Karpas-422 (cell line): ENCODE measurements at regions not wholly inside any gene's neighbourhood (a gene's known extent, or its start where the extent isn't known, plus 50 kb on each side); places are given as distances from the start of the nearest gene placed in this dataset.

Experiments
- DNase-seq: peaks from one replicate; pipeline ENCODE4 v3.0.0-alpha.2; 2015
- H2AFZ ChIP-seq: fragments of 200-600 bp; sonication (generic); 2 replicates; pipeline ENCODE4 v1.6.1; 2014; ENCODE audit warnings: antibody characterized with exemption, low read length, mixed read lengths
- H3K27ac ChIP-seq: fragments of 200-600 bp; sonication (generic); 2 replicates; pipeline ENCODE4 v1.5.1; 2014; ENCODE audit warnings: mild to moderate bottlenecking, low read length, moderate library complexity
- H3K27me3 ChIP-seq: fragments of 200-600 bp; sonication (generic); 2 replicates; pipeline ENCODE4 v1.6.1; 2014; ENCODE audit warnings: low read length, mixed read lengths
- H3K36me3 ChIP-seq: fragments of 200-600 bp; sonication (generic); 2 replicates; pipeline ENCODE4 v1.6.1; 2014; ENCODE audit warnings: low read length, mixed read lengths; ENCODE audit not compliant: insufficient read depth
- H3K4me1 ChIP-seq: fragments of 200-600 bp; sonication (generic); 2 replicates; pipeline ENCODE4 v1.6.1; 2014; ENCODE audit warnings: mild to moderate bottlenecking, low read length, mixed read lengths
- H3K4me2 ChIP-seq: fragments of 200-600 bp; sonication (generic); 2 replicates; pipeline ENCODE4 v1.6.1; 2014; ENCODE audit warnings: low read length, low read depth, mild to moderate bottlenecking; ENCODE audit not compliant: poor library complexity, severe bottlenecking
- H3K4me3 ChIP-seq: fragments of 200-600 bp; sonication (generic); 2 replicates; pipeline ENCODE4 v1.5.1; 2014; ENCODE audit warnings: mild to moderate bottlenecking, antibody characterized with exemption, low read length, mixed read lengths
- H3K79me2 ChIP-seq: fragments of 200-600 bp; sonication (generic); 2 replicates; pipeline ENCODE4 v1.6.1; 2014; ENCODE audit warnings: mild to moderate bottlenecking, low read length, mixed read lengths
- H3K9ac ChIP-seq: fragments of 200-600 bp; sonication (generic); 2 replicates; pipeline ENCODE4 v1.6.0; 2014; ENCODE audit warnings: low read length
- H3K9me2 ChIP-seq: fragments of 200-600 bp; sonication (generic), shearing (Covaris generic); replicated peaks from 2 replicates; pipeline ENCODE4 v1.6.0; 2014; ENCODE audit warnings: mild to moderate bottlenecking, low read length, moderate library complexity; ENCODE audit not compliant: insufficient read depth
- H3K9me3 ChIP-seq: fragments of 300-700, 200-600 bp; sonication (generic); 2 replicates; pipeline ENCODE4 v1.6.1; 2014; ENCODE audit warnings: low read length, mixed read lengths
- H4K20me1 ChIP-seq: fragments of 200-600 bp; sonication (generic); 2 replicates; pipeline ENCODE4 v1.6.1; 2014; ENCODE audit warnings: mild to moderate bottlenecking, antibody characterized with exemption, low read length, low read depth; ENCODE audit not compliant: insufficient read depth

DNA sequence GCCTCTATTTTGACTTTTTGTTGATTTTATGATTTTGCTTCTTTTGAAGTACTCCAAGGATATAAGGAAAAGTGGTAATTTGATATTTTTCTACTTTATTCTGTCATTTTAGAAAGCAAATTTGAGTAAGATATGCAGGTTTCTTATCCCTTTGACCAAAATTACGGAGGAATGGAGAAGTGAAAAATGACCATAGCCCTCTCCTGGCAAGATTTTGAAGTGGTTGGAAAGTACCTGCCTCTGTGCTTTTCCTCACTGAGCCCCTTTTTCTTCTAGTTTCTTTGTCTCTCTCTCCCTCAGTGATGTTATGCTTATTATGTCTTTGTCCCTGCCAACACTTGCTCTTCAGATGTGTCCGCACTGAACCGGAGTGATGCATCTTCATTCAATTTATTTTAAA is 898.1 kb downstream of the EPHA4 start:
- Histone ChIP-seq H3K27ac (no peak overlapping the region), H3K36me3 (no peaks in the 10 kb centered on the region), H3K9me3 (no peaks in the 10 kb centered on the region), H3K4me1 (no peaks in the 10 kb centered on the region), H4K20me1 (no peaks in the 10 kb centered on the region), H3K4me2 (no peak overlapping the region), H3K27me3 (no peaks in the 10 kb centered on the region), H3K4me3 (no peak overlapping the region), H2AFZ (no peak overlapping the region), H3K9me2 (no peaks in the 10 kb centered on the region), H3K9ac (no peak overlapping the region), H3K79me2 (no peaks in the 10 kb centered on the region)
- DNase-seq, result no peak

DNA sequence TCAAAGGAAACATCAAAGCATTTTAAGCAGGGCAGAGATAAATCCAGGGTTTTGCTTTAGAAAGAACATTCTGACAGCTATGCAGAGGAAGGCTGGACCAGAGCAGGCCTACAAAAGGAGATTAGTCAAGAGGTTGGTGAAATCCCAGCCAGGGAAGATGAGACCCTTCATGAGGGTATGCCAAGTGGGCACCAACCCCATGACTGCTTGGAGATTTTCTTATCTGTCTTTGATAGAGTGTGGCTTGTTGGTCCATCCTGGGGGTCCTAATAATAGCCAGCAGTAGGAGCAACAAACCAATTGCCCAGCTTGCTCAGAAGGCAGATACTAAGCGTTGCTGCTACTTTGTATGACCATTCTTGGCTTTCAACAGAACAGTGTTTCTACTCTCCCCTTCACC is 895.4 kb downstream of the EPHA4 start:
- H3K36me3 ChIP-seq, result no peaks in the 10 kb centered on the region
- no peaks in the 10 kb centered on the region for H3K79me2 ChIP-seq
- H3K27ac ChIP-seq, result no peak overlapping the region
- no peaks in the 10 kb centered on the region for H4K20me1 ChIP-seq
- H3K4me1 ChIP-seq, result no peaks in the 10 kb centered on the region
- H2AFZ ChIP-seq, result no peak overlapping the region
- H3K27me3 ChIP-seq, result no peaks in the 10 kb centered on the region
- no peak overlapping the region for H3K4me2 ChIP-seq
- H3K9ac ChIP-seq, result no peak overlapping the region
- H3K9me2 ChIP-seq, result no peaks in the 10 kb centered on the region
- no peak for DNase-seq
- H3K4me3 ChIP-seq, result no peak overlapping the region
- no peaks in the 10 kb centered on the region for H3K9me3 ChIP-seq

DNA sequence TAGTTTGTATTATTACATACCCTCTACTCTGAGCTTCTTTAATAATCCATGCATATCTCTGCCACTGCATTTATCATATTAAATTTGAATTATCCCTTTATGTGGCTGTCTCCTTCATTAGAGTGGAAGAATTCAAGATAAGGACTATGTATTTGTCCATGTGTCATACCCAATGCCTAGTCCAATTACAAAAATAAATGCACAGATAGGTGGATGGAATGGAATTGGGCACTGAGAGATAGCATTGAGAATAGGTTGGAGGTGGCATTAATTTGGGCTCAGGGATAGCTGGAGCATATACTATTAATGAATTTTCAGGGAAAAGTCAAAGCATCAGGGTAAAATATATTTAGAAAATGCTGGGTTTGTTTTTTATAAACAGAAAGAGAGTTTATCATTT is 893.2 kb downstream of the EPHA4 start:
- no peak overlapping the region for H3K27ac ChIP-seq
- H4K20me1 ChIP-seq, result no peaks in the 10 kb centered on the region
- H3K9me3 ChIP-seq, result no peaks in the 10 kb centered on the region
- no peaks in the 10 kb centered on the region for H3K9me2 ChIP-seq
- DNase-seq, result no peak
- H3K4me1 ChIP-seq, result no peaks in the 10 kb centered on the region
- H3K36me3 ChIP-seq, result no peaks in the 10 kb centered on the region
- no peaks in the 10 kb centered on the region for H3K79me2 ChIP-seq
- H3K4me3 ChIP-seq, result no peak overlapping the region
- H3K27me3 ChIP-seq, result no peaks in the 10 kb centered on the region
- H2AFZ ChIP-seq, result no peak overlapping the region
- H3K9ac ChIP-seq, result no peak overlapping the region
- no peak overlapping the region for H3K4me2 ChIP-seq

DNA sequence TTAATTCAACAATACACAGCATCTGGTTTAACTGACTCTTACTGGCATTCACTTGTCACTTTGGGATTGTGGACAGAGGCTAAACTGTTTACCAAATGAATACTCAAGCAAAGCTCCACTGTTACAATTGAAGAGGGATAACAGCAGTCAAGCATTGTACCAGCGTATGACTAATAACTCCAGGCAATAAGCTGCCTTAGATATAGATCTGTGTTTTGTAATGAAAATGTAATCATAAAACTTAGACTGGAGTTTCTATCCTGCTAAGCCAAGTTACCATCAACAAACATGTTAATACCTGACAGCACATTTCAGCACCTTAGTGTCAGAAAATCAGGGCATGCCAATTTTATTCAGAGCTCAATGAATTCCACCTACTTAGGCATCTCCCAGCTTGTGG is 889.5 kb downstream of the EPHA4 start:
- H3K36me3 ChIP-seq, result no peaks in the 10 kb centered on the region
- no peak overlapping the region for H3K27ac ChIP-seq
- no peak overlapping the region for H3K4me3 ChIP-seq
- H4K20me1 ChIP-seq, result no peaks in the 10 kb centered on the region
- H3K79me2 ChIP-seq, result no peaks in the 10 kb centered on the region
- H3K9me3 ChIP-seq, result no peaks in the 10 kb centered on the region
- H3K9me2 ChIP-seq, result no peaks in the 10 kb centered on the region
- DNase-seq, result no peak
- no peak overlapping the region for H2AFZ ChIP-seq
- no peaks in the 10 kb centered on the region for H3K27me3 ChIP-seq
- no peaks in the 10 kb centered on the region for H3K4me1 ChIP-seq
- H3K9ac ChIP-seq, result no peak overlapping the region
- H3K4me2 ChIP-seq, result no peak overlapping the region

DNA sequence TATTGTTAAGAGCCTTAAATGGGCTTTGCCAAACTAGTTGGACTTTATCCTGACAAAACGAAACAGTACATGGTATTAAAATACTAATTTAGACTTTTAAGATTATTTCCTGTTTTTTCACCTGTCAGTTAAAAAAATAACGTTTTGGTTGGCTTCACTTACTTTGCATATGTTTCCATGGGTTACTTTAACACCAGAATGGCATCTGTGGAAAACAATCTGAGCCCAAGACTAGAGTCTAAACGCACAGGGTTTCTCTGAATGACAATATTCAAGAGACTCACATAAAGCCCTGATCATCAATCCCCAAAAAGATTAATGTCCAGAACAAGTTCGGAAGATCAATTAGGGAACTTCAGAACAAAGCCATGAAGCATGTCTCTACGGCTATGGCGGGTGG is 888.0 kb downstream of the EPHA4 start:
- Histone ChIP-seq H4K20me1 (no peaks in the 10 kb centered on the region), H2AFZ (no peak overlapping the region), H3K9ac (no peak overlapping the region), H3K4me2 (no peak overlapping the region), H3K9me3 (no peaks in the 10 kb centered on the region), H3K4me1 (no peaks in the 10 kb centered on the region), H3K9me2 (no peaks in the 10 kb centered on the region), H3K36me3 (no peaks in the 10 kb centered on the region), H3K79me2 (no peaks in the 10 kb centered on the region), H3K27me3 (no peaks in the 10 kb centered on the region), H3K4me3 (no peak overlapping the region), H3K27ac (no peak overlapping the region)
- no peak for DNase-seq

DNA sequence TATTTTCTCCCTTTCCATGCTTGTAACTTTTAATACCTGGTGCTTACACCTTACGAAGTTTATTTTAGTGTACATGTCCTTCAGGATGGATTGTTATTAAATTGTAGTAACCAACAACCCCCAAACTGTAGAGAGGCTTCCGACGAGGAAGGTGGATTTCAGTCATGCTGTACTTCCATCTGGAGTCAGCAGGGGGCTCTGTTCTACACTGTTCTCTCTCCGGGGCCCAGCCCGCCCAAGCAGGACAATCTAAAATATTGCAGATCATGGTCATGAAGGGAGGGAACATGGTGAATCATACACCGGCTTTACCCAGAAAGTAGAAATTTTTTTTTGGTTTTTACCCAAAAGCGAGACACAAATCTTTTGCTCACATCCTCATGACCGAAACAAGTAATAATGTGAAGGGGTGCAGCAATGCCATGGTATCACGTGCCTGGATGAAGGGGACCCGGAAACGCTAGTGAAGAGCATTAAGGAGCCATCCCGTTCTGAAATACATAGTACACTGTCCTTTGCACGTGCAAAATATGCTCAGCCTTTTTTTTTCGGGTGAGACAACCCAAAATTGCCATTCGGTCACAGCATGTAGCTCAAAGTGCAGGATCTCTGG is 884.8 kb downstream of the EPHA4 start:
- Histone ChIP-seq H3K9me2 (no peaks in the 10 kb centered on the region), H3K36me3 (no peaks in the 10 kb centered on the region), H3K4me2 (no peak overlapping the region), H3K27me3 (no peaks in the 10 kb centered on the region), H3K4me1 (no peaks in the 10 kb centered on the region), H3K4me3 (no peak overlapping the region), H3K79me2 (no peaks in the 10 kb centered on the region), H3K9ac (no peak overlapping the region), H4K20me1 (no peaks in the 10 kb centered on the region), H3K27ac (no peak overlapping the region), H2AFZ (no peak overlapping the region), H3K9me3 (no peaks in the 10 kb centered on the region)
- DNase-seq, result peak; percentile 77

DNA sequence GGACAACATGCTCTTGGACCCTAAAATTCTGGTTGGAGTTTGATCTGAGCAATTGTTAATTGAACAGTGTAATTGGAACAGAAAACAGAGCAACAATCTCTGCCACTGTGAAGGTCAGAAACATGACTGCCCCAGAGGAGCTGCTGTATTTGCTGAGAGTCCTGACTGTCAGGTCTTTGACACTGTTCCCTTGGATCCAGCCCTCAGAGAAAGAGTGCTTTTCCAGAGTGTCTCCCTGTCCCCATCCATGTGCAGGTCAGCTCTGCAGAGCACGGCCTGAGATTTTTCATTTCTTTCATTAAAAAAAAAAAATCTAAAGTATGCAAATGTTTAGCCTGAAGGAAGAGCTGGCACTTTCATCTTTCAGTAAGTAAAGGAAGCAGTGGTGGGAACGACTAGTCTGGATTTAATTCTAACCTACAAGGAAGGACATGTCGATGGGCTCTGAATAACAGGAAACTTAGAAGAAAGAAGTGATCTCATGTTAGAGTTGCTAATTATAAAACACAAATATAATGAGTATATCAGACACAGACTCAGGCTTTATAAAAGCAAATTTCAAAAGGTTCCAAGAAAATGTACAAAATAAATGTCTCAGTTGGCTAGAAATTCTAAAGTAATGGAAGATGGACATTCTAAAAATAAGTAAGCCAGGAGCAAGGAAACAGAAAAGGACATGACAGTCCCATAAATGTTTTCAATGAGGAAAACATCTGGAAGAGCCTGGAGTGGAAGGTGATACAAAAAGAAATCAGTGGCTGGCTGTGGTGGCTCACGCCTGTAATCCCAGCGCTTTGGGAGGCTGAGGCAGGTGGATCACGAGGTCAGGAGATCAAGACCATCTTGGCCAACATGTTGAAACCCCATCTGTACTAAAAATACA is 876.5 kb downstream of the EPHA4 start:
- H3K27ac ChIP-seq, result no peak overlapping the region
- no peak overlapping the region for H3K4me3 ChIP-seq
- H2AFZ ChIP-seq, result no peak overlapping the region
- no peak overlapping the region for H3K9ac ChIP-seq
- no peak for DNase-seq
- no peaks in the 10 kb centered on the region for H3K27me3 ChIP-seq
- H3K9me2 ChIP-seq, result no peaks in the 10 kb centered on the region
- no peaks in the 10 kb centered on the region for H3K79me2 ChIP-seq
- no peak overlapping the region for H3K4me2 ChIP-seq
- H4K20me1 ChIP-seq, result no peaks in the 10 kb centered on the region
- H3K9me3 ChIP-seq, result no peaks in the 10 kb centered on the region
- H3K36me3 ChIP-seq, result no peaks in the 10 kb centered on the region
- no peaks in the 10 kb centered on the region for H3K4me1 ChIP-seq

DNA sequence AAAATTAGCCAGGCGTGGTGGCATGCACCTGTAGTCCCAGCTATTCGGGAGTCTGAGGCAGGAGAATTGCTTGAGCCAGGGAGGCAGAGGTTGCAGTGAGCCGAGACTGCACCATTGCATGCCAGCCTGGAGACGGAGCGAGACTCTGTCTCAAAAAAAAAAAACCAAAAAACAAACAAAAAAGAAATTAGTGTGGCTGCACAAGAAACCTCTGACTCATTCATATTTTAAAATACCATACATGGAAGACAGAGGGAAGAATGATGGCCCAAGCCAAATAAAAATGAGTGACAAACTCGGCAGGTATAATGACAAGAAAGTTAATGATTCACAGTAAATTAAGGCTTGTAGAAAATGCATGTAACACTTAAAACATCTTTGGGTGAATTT is 875.8 kb downstream of the EPHA4 start:
- H3K4me2 ChIP-seq, result no peak overlapping the region
- H3K79me2 ChIP-seq, result no peaks in the 10 kb centered on the region
- H4K20me1 ChIP-seq, result no peaks in the 10 kb centered on the region
- DNase-seq, result no peak
- H3K27ac ChIP-seq, result no peak overlapping the region
- H3K9me2 ChIP-seq, result no peaks in the 10 kb centered on the region
- H2AFZ ChIP-seq, result no peak overlapping the region
- no peaks in the 10 kb centered on the region for H3K9me3 ChIP-seq
- H3K27me3 ChIP-seq, result no peaks in the 10 kb centered on the region
- no peaks in the 10 kb centered on the region for H3K36me3 ChIP-seq
- H3K4me3 ChIP-seq, result no peak overlapping the region
- no peak overlapping the region for H3K9ac ChIP-seq
- no peaks in the 10 kb centered on the region for H3K4me1 ChIP-seq
